CD4-positive, CD25-positive, alpha-beta regulatory T cell (primary cell): ENCODE measurements at regions not wholly inside any gene's neighbourhood (a gene's known extent, or its start where the extent isn't known, plus 50 kb on each side); places are given as distances from the start of the nearest gene placed in this dataset.

Source experiments
- ATAC-seq, 2 donors: fragments of 150-1000 bp; cut with Tn5 transposase; one replicate each; pipeline ENCODE4 v1.10.0; 2021; ENCODE audit warnings: low read depth in 2 of 2, moderate number of reproducible peaks in 2 of 2, moderate library complexity in 1 of 2
- DNase-seq, 3 donors: peaks; one replicate each; pipeline versions ENCODE4 v3.0.0 to v3.0.0-alpha.2; 2012 to 2022; ENCODE audit warnings: mixed read lengths in 1 of 3
- H3K27ac ChIP-seq: one replicate; pipeline ENCODE4 v1.7.0; 2013; ENCODE audit warnings: mild to moderate bottlenecking, low read length; ENCODE audit not compliant: insufficient read depth, poor library complexity, severe bottlenecking
- H3K27me3 ChIP-seq: one replicate; pipeline ENCODE4 v1.7.0; 2013; ENCODE audit warnings: low read length; ENCODE audit not compliant: control insufficient read depth, insufficient read depth
- H3K36me3 ChIP-seq: one replicate; pipeline ENCODE4 v1.7.0; 2013; ENCODE audit warnings: mild to moderate bottlenecking, low read length, moderate library complexity; ENCODE audit not compliant: control insufficient read depth, insufficient read depth
- H3K4me1 ChIP-seq: 2 replicates; pipeline ENCODE4 v1.7.0; 2013; ENCODE audit warnings: mild to moderate bottlenecking, low read length; ENCODE audit not compliant: insufficient read depth, control insufficient read depth, poor library complexity, severe bottlenecking
- H3K4me3 ChIP-seq: one replicate; pipeline ENCODE4 v1.7.0; 2013; ENCODE audit warnings: low read depth, mild to moderate bottlenecking, low read length, moderate library complexity
- H3K9me3 ChIP-seq, 2 experiments: 1 replicate in 1 of 2; 2 replicates in 1 of 2; pipeline ENCODE4 v1.7.0; 2013; ENCODE audit warnings: low read length in 2 of 2, mild to moderate bottlenecking in 1 of 2, moderate library complexity in 1 of 2; ENCODE audit not compliant: control insufficient read depth in 2 of 2
- H3K27ac Mint-ChIP-seq, 3 donors: one replicate each; pipeline ENCODE4 v1.8.0; 2020 to 2022; ENCODE audit warnings: mild to moderate bottlenecking in 3 of 3, mixed read lengths in 3 of 3, moderate library complexity in 2 of 3
- H3K27me3 Mint-ChIP-seq: one replicate; pipeline ENCODE4 v1.8.0; 2022; ENCODE audit warnings: mild to moderate bottlenecking, mixed read lengths
- H3K36me3 Mint-ChIP-seq: one replicate; pipeline ENCODE4 v1.8.0; 2020; ENCODE audit warnings: mixed read lengths
- H3K4me1 Mint-ChIP-seq, 4 donors: one replicate each; pipeline ENCODE4 v1.8.0; 2020 to 2022; ENCODE audit warnings: mixed read lengths in 4 of 4, mild to moderate bottlenecking in 1 of 4
- H3K4me3 Mint-ChIP-seq, 4 donors: one replicate each; pipeline ENCODE4 v1.8.0; 2020 to 2022; ENCODE audit warnings: mild to moderate bottlenecking in 4 of 4, mixed read lengths in 4 of 4, moderate library complexity in 3 of 4
- H3K9me3 Mint-ChIP-seq, 7 donors: one replicate each; pipeline ENCODE4 v1.8.0; 2020 to 2022; ENCODE audit warnings: mixed read lengths in 7 of 7, mild to moderate bottlenecking in 3 of 7, moderate library complexity in 2 of 7

GRCh38 chr6:48213076-48213788 lies 102.2 kb upstream of the PTCHD4 start:
- Mint-ChIP-seq H3K9me3 (peaks cover 0 to 24% (median 7%) of the 10 kb centered on the region in 7 donors), H3K4me3 (no peak overlapping the region), H3K36me3 (no peaks in the 10 kb centered on the region), H3K27ac (no peak overlapping the region), H3K27me3 (no peaks in the 10 kb centered on the region), H3K4me1 (no peaks in the 10 kb centered on the region)
- Histone ChIP-seq H3K9me3 (no peaks in the 10 kb centered on the region), H3K4me1 (no peaks in the 10 kb centered on the region), H3K27ac (no peak overlapping the region), H3K4me3 (no peak overlapping the region), H3K36me3 (no peaks in the 10 kb centered on the region), H3K27me3 (no peaks in the 10 kb centered on the region)
- DNase-seq (no peak), ATAC-seq (no peak)

GRCh38 chr6:48212501-48212900 lies 101.5 kb upstream of the PTCHD4 start:
- DNase-seq, result no peak
- H3K4me3 Mint-ChIP-seq, result no peak overlapping the region
- Histone ChIP-seq H3K4me3 (no peak overlapping the region), H3K4me1 (no peaks in the 10 kb centered on the region), H3K27me3 (no peaks in the 10 kb centered on the region), H3K27ac (no peak overlapping the region), H3K36me3 (no peaks in the 10 kb centered on the region), H3K9me3 (no peaks in the 10 kb centered on the region)
- ATAC-seq, result no peak
- H3K27ac Mint-ChIP-seq, result no peak overlapping the region
- peaks cover 0 to 21% (median 5%) of the 10 kb centered on the region in 7 donors for H3K9me3 Mint-ChIP-seq
- H3K27me3 Mint-ChIP-seq, result no peaks in the 10 kb centered on the region
- H3K36me3 Mint-ChIP-seq, result no peaks in the 10 kb centered on the region
- H3K4me1 Mint-ChIP-seq, result no peaks in the 10 kb centered on the region

- no peaks in the 10 kb centered on the region for H3K9me3 ChIP-seq
- no peak overlapping the region for H3K4me3 ChIP-seq
- H3K27ac ChIP-seq, result no peak overlapping the region
- no peak overlapping the region for H3K4me3 Mint-ChIP-seq
- no peaks in the 10 kb centered on the region for H3K36me3 ChIP-seq
- no peaks in the 10 kb centered on the region for H3K4me1 ChIP-seq
- DNase-seq (no peak), ATAC-seq (no peak)
- H3K9me3 Mint-ChIP-seq, result peaks cover 2 to 28% (median 9%) of the 10 kb centered on the region in 7 donors
- H3K36me3 Mint-ChIP-seq, result no peaks in the 10 kb centered on the region
- H3K27me3 Mint-ChIP-seq, result no peaks in the 10 kb centered on the region
- no peak overlapping the region for H3K27ac Mint-ChIP-seq
- H3K27me3 ChIP-seq, result no peaks in the 10 kb centered on the region
- H3K4me1 Mint-ChIP-seq, result no peaks in the 10 kb centered on the region
Measured at GRCh38 chr6:48206091-48206490, 95.1 kb upstream of the PTCHD4 start.

- no peak overlapping the region for H3K4me3 Mint-ChIP-seq
- no peak overlapping the region for H3K4me3 ChIP-seq
Measured at GRCh38 chr6:48200869-48201390, 89.9 kb upstream of the PTCHD4 start.

GRCh38 chr6:48199499-48199898 lies 88.5 kb upstream of the PTCHD4 start:
- no peak overlapping the region for H3K4me3 ChIP-seq
- ATAC-seq, result no peak
- Mint-ChIP-seq H3K27ac (no peak overlapping the region), H3K4me1 (no peaks in the 10 kb centered on the region), H3K4me3 (no peak overlapping the region), H3K36me3 (no peaks in the 10 kb centered on the region), H3K27me3 (no peaks in the 10 kb centered on the region), H3K9me3 (peaks cover 1 to 31% (median 6%) of the 10 kb centered on the region in 7 donors)
- H3K27ac ChIP-seq, result no peak overlapping the region
- H3K9me3 ChIP-seq, result no peaks in the 10 kb centered on the region
- no peaks in the 10 kb centered on the region for H3K27me3 ChIP-seq
- no peaks in the 10 kb centered on the region for H3K36me3 ChIP-seq
- no peak for DNase-seq
- H3K4me1 ChIP-seq, result no peaks in the 10 kb centered on the region

More at GRCh38 chr6:48200869-48201390, 89.9 kb upstream of the PTCHD4 start:
- no peak overlapping the region for H3K27ac ChIP-seq
- Mint-ChIP-seq H3K36me3 (no peaks in the 10 kb centered on the region), H3K9me3 (peaks cover 0 to 33% (median 9%) of the 10 kb centered on the region in 7 donors), H3K4me1 (no peaks in the 10 kb centered on the region), H3K27me3 (no peaks in the 10 kb centered on the region), H3K27ac (no peak overlapping the region)
- no peaks in the 10 kb centered on the region for H3K27me3 ChIP-seq
- ATAC-seq, result no peak
- no peaks in the 10 kb centered on the region for H3K9me3 ChIP-seq
- H3K36me3 ChIP-seq, result no peaks in the 10 kb centered on the region
- no peaks in the 10 kb centered on the region for H3K4me1 ChIP-seq
- DNase-seq, result no peak

- no peaks in the 10 kb centered on the region for H3K9me3 ChIP-seq
- Mint-ChIP-seq H3K4me3 (no peak overlapping the region), H3K36me3 (no peaks in the 10 kb centered on the region), H3K9me3 (peaks cover 1 to 23% (median 5%) of the 10 kb centered on the region in 7 donors), H3K27me3 (no peaks in the 10 kb centered on the region), H3K4me1 (no peaks in the 10 kb centered on the region), H3K27ac (no peak overlapping the region)
- DNase-seq, result no peak
- H3K27me3 ChIP-seq, result no peaks in the 10 kb centered on the region
- no peaks in the 10 kb centered on the region for H3K4me1 ChIP-seq
- H3K36me3 ChIP-seq, result no peaks in the 10 kb centered on the region
- no peak overlapping the region for H3K4me3 ChIP-seq
- no peak overlapping the region for H3K27ac ChIP-seq
- no peak for ATAC-seq
Measured at GRCh38 chr6:48197941-48198340, 86.9 kb upstream of the PTCHD4 start.

- no peak overlapping the region for H3K4me3 Mint-ChIP-seq
- no peaks in the 10 kb centered on the region for H3K4me1 Mint-ChIP-seq
- DNase-seq (no peak), ATAC-seq (no peak)
- H3K36me3 ChIP-seq, result no peaks in the 10 kb centered on the region
- peaks cover 1 to 17% (median 2%) of the 10 kb centered on the region in 7 donors for H3K9me3 Mint-ChIP-seq
- H3K9me3 ChIP-seq, result no peaks in the 10 kb centered on the region
- no peaks in the 10 kb centered on the region for H3K4me1 ChIP-seq
- H3K27ac ChIP-seq, result no peak overlapping the region
- H3K27ac Mint-ChIP-seq, result no peak overlapping the region
- H3K27me3 Mint-ChIP-seq, result no peaks in the 10 kb centered on the region
- no peaks in the 10 kb centered on the region for H3K27me3 ChIP-seq
- no peak overlapping the region for H3K4me3 ChIP-seq
- H3K36me3 Mint-ChIP-seq, result no peaks in the 10 kb centered on the region
Measured at GRCh38 chr6:48194596-48195295, 83.7 kb upstream of the PTCHD4 start.
